Pancreas (tissue), 10 donors: ENCODE measurements at regions not wholly inside any gene's neighbourhood (a gene's known extent, or its start where the extent isn't known, plus 50 kb on each side); places are given as distances from the start of the nearest gene placed in this dataset.

Source experiments
- ATAC-seq, 4 donors: fragments of 200-7000 bp; cut with Tn5 transposase; one replicate each; pipeline versions ENCODE4 v1.8.0 to v1.9.1; 2020; ENCODE audit warnings: mild to moderate bottlenecking in 4 of 4, moderate library complexity in 4 of 4
- DNase-seq, 6 donors: peaks; one replicate each; pipeline ENCODE4 v3.0.0-alpha.2; 2020
- FAIRE-seq: peaks from 2 replicates; lab custom pipeline; 2012; peaks lifted over from hg19 to GRCh38; lab: Jason Lieb, UNC
- H3K27ac ChIP-seq, 4 donors: fragments of 200-600 bp; sonication (generic); 1 replicate in 3 of 4; 2 replicates in 1 of 4; pipeline versions ENCODE4 v1.5.0 to v1.8.0; 2020
- H3K27me3 ChIP-seq, 4 donors: fragments of 200-600 bp; one replicate each; pipeline ENCODE4 v1.8.0; 2021
- H3K36me3 ChIP-seq, 3 donors: fragments of 200-600 bp; sonication (generic) in 1 of 3; one replicate each; pipeline versions ENCODE4 v1.5.0 to v1.8.0; 2020 to 2021
- H3K4me1 ChIP-seq, 3 donors: fragments of 200-600 bp; one replicate each; pipeline ENCODE4 v1.8.0; 2021
- H3K4me3 ChIP-seq, 4 donors: fragments of 200-600 bp; sonication (generic) in 2 of 4; one replicate each; pipeline versions ENCODE4 v1.5.0 to v1.8.0; 2020 to 2021
- H3K9me3 ChIP-seq, 4 donors: fragments of 200-600 bp; one replicate each; pipeline ENCODE4 v1.8.0; 2021
- WGBS, 2 donors: extraction: QIAGEN DNeasy Blood & Tissue Kit; methylation state at CpG; one replicate each; pipeline ENCODE4 v1.1.7; 2013; 5-methylcytosine and 5-hydroxymethylcytosine counted together
- intact Hi-C, 3 donors: fragments of 100-400 bp; cut with DNase I; formaldehyde crosslinking; loops; one replicate each; pipeline versions ENCODE4 v1.11.1 to v1.14.2; 2022
- TF ChIP-seq, protein P1 (sequence below), 4 donors: fragments of 200-600 bp; sonication (generic) in 3 of 4; IDR thresholded peaks; one replicate each; pipeline versions ENCODE4 v1.5.0 to v1.8.0; 2021; ENCODE audit warnings: antibody characterized with exemption in 4 of 4
- donor health status: healthy with polysubstance abuse.
- donor health status: DM: no; HTN: no; CAD: no; lungs with moderate emphysema.
- donor health status: DM: no; HTN: no; CAD: no.
- donor health status: control.
- donor health status: control.
- donor health status: Bipolar disorder and iron deficiency.
- donor health status: DM: yes; HTN: yes; CAD: no.
- donor health status: DM: no; HTN: no; CAD: no.
- donor health status: DM: no; HTN: no; CAD: no.
- donor health status: DM: yes; HTN: yes; CAD: no.

- ATAC-seq, result no peak
- H3K27ac ChIP-seq, result no peak overlapping the region
Measured at GRCh38 chr12:124096869-124097434, 123.9 kb downstream of the ZNF664 start.

DNA sequence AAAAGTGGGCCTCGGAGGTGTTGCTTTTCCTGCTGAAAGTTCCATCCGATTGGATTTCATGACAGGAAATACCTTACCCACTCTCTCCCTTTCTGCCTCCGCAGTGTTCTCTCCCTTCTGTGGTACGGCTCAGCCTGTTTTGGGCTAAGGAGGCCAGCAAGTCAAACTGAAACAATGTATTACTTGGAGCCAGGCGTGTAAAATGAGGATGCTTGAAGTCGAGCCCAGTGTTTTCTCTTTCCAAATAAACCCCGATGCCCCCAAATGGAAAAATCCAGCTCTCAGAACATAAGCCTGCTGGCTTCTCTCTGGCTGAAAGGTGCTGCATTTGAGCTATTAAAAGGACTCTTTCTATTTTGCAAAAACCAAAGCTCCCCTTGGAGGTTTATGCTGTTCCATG lies 124.7 kb downstream of the ZNF664 start:
- Histone ChIP-seq H3K27me3 (no peaks in the 10 kb centered on the region), H3K27ac (no peak overlapping the region), H3K36me3 (no peaks in the 10 kb centered on the region), H3K9me3 (no peaks in the 10 kb centered on the region), H3K4me3 (no peak overlapping the region), H3K4me1 (no peaks in the 10 kb centered on the region)
- ATAC-seq (no peak), FAIRE-seq (no peak), DNase-seq (no peak)
- intact Hi-C loops, result no loop called here
- 74 to 79% methylated on average over 7 of the region's 7 CpGs for WGBS, 2 donors
- TF ChIP-seq, protein P1, sequence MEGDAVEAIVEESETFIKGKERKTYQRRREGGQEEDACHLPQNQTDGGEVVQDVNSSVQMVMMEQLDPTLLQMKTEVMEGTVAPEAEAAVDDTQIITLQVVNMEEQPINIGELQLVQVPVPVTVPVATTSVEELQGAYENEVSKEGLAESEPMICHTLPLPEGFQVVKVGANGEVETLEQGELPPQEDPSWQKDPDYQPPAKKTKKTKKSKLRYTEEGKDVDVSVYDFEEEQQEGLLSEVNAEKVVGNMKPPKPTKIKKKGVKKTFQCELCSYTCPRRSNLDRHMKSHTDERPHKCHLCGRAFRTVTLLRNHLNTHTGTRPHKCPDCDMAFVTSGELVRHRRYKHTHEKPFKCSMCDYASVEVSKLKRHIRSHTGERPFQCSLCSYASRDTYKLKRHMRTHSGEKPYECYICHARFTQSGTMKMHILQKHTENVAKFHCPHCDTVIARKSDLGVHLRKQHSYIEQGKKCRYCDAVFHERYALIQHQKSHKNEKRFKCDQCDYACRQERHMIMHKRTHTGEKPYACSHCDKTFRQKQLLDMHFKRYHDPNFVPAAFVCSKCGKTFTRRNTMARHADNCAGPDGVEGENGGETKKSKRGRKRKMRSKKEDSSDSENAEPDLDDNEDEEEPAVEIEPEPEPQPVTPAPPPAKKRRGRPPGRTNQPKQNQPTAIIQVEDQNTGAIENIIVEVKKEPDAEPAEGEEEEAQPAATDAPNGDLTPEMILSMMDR (IDR thresholded peaks at IDR 0.05), result no peak

More at GRCh38 chr12:124096869-124097434, 123.9 kb downstream of the ZNF664 start:
- FAIRE-seq (no peak), DNase-seq (no peak)
- intact Hi-C loops, result no loop called here
- Histone ChIP-seq H3K4me3 (no peak overlapping the region), H3K9me3 (no peaks in the 10 kb centered on the region), H3K27me3 (no peaks in the 10 kb centered on the region), H3K4me1 (no peaks in the 10 kb centered on the region), H3K36me3 (no peaks in the 10 kb centered on the region)
- 83 to 90% methylated on average over 10 of the region's 10 CpGs for WGBS, 2 donors
- TF ChIP-seq, protein P1 (IDR thresholded peaks at IDR 0.05), result no peak

GRCh38 chr12:124098101-124098757 lies 125.2 kb downstream of the ZNF664 start:
- WGBS, 2 donors, result 82 to 87% methylated on average over 14 of the region's 14 CpGs
- Histone ChIP-seq H3K36me3 (no peaks in the 10 kb centered on the region), H3K27me3 (no peaks in the 10 kb centered on the region), H3K27ac (no peak overlapping the region), H3K9me3 (no peaks in the 10 kb centered on the region), H3K4me1 (no peaks in the 10 kb centered on the region), H3K4me3 (no peak overlapping the region)
- FAIRE-seq (no peak), ATAC-seq (no peak), DNase-seq (no peak)
- TF ChIP-seq, protein P1 (IDR thresholded peaks at IDR 0.05), result no peak
- intact Hi-C loops, result no loop called here

GRCh38 chr12:124098887-124099286 lies 125.9 kb downstream of the ZNF664 start:
- no peak for FAIRE-seq
- H3K4me3 ChIP-seq, result no peak overlapping the region
- intact Hi-C loops, result no loop called here
- H3K27ac ChIP-seq, result no peak overlapping the region
- no peaks in the 10 kb centered on the region for H3K27me3 ChIP-seq
- H3K36me3 ChIP-seq, result no peaks in the 10 kb centered on the region
- WGBS, 2 donors, result 59 to 73% methylated on average over 8 of the region's 8 CpGs
- TF ChIP-seq, protein P1 (IDR thresholded peaks at IDR 0.05), result no peak
- H3K9me3 ChIP-seq, result no peaks in the 10 kb centered on the region
- no peak for ATAC-seq
- no peaks in the 10 kb centered on the region for H3K4me1 ChIP-seq
- DNase-seq, result no peak

GRCh38 chr12:124099661-124100060 lies 126.6 kb downstream of the ZNF664 start:
- 85 to 92% methylated on average over 16 of the region's 16 CpGs for WGBS, 2 donors
- H3K4me3 ChIP-seq, result no peak overlapping the region
- H3K9me3 ChIP-seq, result no peaks in the 10 kb centered on the region
- FAIRE-seq (no peak), ATAC-seq (no peak), DNase-seq (no peak)
- H3K4me1 ChIP-seq, result no peaks in the 10 kb centered on the region
- intact Hi-C loops, result no loop called here
- no peak overlapping the region for H3K27ac ChIP-seq
- TF ChIP-seq, protein P1 (IDR thresholded peaks at IDR 0.05), result no peak
- no peaks in the 10 kb centered on the region for H3K27me3 ChIP-seq
- no peaks in the 10 kb centered on the region for H3K36me3 ChIP-seq
